Erythroblast (primary cell): ENCODE measurements at regions not wholly inside any gene's neighbourhood (a gene's known extent, or its start where the extent isn't known, plus 50 kb on each side); places are given as distances from the start of the nearest gene placed in this dataset.
"Not testable (repeated sequence)": the region's sequence is repeated elsewhere in the genome, so short reads cannot be mapped to it uniquely, and the experiment has no call there.

Experiments used
- DNase-seq, 2 experiments: peaks; one replicate each; lab custom pipeline; 2025; lab: John Stamatoyannopoulos, UW

- not testable (repeated sequence) for DNase-seq
These were observed 60.5 kb downstream of the GOLGA6L22 start for GRCh38 chr15:22519213-22519612.

- not testable (repeated sequence) for DNase-seq
These were observed 67.8 kb downstream of the GOLGA6L22 start for GRCh38 chr15:22526537-22526936.

- not testable (repeated sequence) for DNase-seq
These were observed 68.3 kb downstream of the GOLGA6L22 start for GRCh38 chr15:22527016-22527415.

- DNase-seq: not testable (repeated sequence)
These were observed 70.5 kb downstream of the GOLGA6L22 start for GRCh38 chr15:22529200-22529599.

GRCh38 chr15:22559701-22560100, 101.0 kb downstream of the GOLGA6L22 start:
- DNase-seq: not testable (repeated sequence)

- DNase-seq: not testable (repeated sequence)
These were observed 103.0 kb downstream of the GOLGA6L22 start for GRCh38 chr15:22561716-22562115.

- DNase-seq: not testable (repeated sequence)
These were observed 107.8 kb downstream of the GOLGA6L22 start for GRCh38 chr15:22566510-22566909.

GRCh38 chr15:22569486-22569885, 110.8 kb downstream of the GOLGA6L22 start:
- DNase-seq: not testable (repeated sequence)

- DNase-seq: not testable (repeated sequence)
These were observed 113.5 kb downstream of the GOLGA6L22 start for GRCh38 chr15:22572152-22572735.

- DNase-seq: not testable (repeated sequence)
These were observed 114.1 kb downstream of the GOLGA6L22 start for GRCh38 chr15:22572792-22573191.

GRCh38 chr15:22577828-22578227, 119.1 kb downstream of the GOLGA6L22 start:
- DNase-seq: not testable (repeated sequence)

GRCh38 chr15:22579213-22579612, 120.5 kb downstream of the GOLGA6L22 start:
- DNase-seq: not testable (repeated sequence)

GRCh38 chr15:22587391-22587790, 128.7 kb downstream of the GOLGA6L22 start:
- not testable (repeated sequence) for DNase-seq

GRCh38 chr15:22598552-22598951, 139.8 kb downstream of the GOLGA6L22 start:
- not testable (repeated sequence) for DNase-seq

GRCh38 chr15:22599526-22600320, 141.0 kb downstream of the GOLGA6L22 start:
- not testable (repeated sequence) for DNase-seq

- DNase-seq: not testable (repeated sequence)
These were observed 158.3 kb downstream of the GOLGA6L22 start for GRCh38 chr15:22616976-22617375.

- not testable (repeated sequence) for DNase-seq
These were observed 154.7 kb upstream of the NIPA1 start for GRCh38 chr15:22631789-22632188.

GRCh38 chr15:22639983-22640382, 146.5 kb upstream of the NIPA1 start:
- DNase-seq: not testable (repeated sequence)

GRCh38 chr15:22649458-22649857, 137.0 kb upstream of the NIPA1 start:
- not testable (repeated sequence) for DNase-seq

GRCh38 chr15:22651179-22651578, 135.3 kb upstream of the NIPA1 start:
- DNase-seq: not testable (repeated sequence)

GRCh38 chr15:22664294-22665058, 122.0 kb upstream of the NIPA1 start:
- DNase-seq: peak; percentile 54 to 69

GRCh38 chr15:22665059-22665702, 121.3 kb upstream of the NIPA1 start:
- peak; percentile 12 to 34 for DNase-seq
